ENCODE measurements at regions not wholly inside any gene's neighbourhood (a gene's known extent, or its start where the extent isn't known, plus 50 kb on each side); places are given as distances from the start of the nearest gene placed in this dataset.

DNA sequence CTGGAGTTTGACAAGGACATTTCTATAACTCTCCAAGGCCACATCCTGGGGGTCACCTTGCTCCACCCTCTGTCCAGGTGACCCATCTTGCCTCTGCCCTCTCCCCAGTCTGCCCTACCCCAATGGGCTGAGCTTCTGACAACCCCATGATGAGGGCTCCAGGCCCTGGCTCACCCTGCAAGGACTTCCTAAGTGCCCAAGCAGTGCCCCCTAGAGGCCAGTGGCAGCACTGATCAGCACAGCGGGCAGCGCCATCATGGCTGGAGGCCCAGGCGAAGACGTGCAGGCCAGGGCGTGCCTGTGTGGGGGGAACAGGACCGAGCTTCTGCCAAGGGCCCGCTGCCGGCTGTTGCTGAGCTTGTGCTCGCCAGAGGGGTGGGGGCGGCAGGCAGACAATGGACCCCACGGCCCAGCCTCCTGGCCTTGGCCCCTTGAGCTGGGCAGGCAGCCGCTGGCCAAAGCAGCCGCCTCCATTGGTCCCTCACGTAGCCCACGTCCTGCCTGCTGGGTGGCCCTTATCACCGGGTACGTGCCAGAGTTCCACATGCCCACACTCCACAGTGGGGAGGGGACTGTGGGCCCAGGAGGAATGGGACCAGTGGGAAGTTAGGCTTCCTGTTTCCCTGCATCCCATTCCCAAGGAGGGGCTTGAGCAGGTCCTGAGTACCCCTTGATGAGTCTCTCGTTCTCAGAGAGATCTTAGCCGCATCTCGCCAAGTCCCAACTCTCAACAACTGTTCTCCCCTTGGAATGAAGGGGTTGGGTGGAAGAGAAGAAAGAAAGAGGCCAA is 64.3 kb downstream of the MRPL14 start:
- DNase-seq = no peak

GRCh38 chr6:44062105-44062770 is 65.0 kb downstream of the MRPL14 start:
- DNase-seq = no peak

DNA sequence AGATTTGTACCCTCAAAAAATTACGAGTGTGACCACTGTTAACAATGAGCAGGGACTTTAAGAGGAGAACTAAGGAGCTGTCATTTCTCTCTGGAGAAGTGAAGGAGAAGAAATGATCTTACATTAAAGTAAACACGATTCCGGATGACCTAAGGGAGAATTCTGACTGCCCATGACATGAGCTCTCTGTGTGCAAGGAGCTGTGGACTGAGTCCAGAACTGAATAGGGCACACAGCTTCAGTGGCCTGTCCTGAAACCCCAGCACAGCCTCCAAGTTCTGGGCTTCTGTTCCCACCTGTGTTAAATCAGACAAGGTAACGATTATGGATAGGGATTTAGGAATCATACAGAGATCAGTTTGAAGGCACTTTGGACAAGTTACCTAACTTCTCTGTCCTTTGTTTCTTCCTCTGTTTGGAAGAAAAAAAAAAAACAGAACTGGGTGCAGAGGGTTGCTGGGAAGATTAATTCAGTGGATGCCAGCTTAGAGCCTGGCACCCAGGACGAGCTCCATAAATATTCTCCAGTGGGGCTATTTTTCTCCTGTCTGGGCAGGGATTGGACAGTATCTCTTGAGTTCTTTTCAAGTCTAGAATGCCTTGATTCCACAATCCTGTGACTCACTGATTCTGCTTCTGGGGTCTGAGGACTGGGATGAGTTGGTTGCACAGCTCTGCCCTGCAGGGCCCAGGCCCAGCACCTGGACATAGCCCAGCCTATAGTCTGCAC is 65.7 kb downstream of the MRPL14 start:
- DNase-seq = no peak

GRCh38 chr6:44060612-44061374 is 66.5 kb downstream of the MRPL14 start:
- DNase-seq = no peak

GRCh38 chr6:44059359-44060346 is 67.6 kb downstream of the MRPL14 start:
- DNase-seq = no peak

- DNase-seq = peak; percentile 99
These were observed 68.5 kb downstream of the MRPL14 start for GRCh38 chr6:44058617-44059358.

DNA sequence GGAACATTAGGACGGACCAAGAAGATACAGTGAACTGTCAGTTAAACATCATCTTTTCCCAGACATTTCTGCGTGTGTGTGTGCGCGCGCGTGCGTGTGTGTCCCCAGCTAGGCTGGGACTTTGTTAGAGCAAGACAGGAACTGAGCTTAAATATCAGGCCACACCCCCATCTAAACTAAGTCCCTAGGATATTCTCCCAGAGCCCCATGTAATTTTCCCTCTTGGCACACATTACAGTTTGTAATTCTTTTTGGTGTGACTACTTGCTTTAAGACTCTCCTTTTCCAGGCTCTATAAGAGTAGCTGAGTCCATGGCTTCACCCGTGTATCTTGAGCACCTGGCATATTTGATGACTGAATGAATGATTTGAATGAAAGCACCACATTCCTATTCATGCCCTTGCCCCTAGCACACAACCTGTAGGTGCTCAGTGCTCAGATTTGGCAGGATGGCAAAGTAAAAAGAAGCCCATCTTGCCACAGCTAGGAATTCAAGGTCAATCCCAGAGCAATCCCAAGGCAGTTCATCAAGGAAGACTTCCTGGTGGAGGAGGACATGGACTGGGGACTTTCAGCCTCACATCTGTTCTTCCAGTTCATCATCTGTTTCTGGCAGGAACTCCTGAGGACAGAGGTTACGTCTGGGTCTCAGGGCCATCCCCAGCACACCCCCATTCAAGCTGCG is 69.2 kb downstream of the MRPL14 start:
- no peak for DNase-seq

GRCh38 chr6:44057238-44057930 is 69.9 kb downstream of the MRPL14 start:
- DNase-seq = no peak

DNA sequence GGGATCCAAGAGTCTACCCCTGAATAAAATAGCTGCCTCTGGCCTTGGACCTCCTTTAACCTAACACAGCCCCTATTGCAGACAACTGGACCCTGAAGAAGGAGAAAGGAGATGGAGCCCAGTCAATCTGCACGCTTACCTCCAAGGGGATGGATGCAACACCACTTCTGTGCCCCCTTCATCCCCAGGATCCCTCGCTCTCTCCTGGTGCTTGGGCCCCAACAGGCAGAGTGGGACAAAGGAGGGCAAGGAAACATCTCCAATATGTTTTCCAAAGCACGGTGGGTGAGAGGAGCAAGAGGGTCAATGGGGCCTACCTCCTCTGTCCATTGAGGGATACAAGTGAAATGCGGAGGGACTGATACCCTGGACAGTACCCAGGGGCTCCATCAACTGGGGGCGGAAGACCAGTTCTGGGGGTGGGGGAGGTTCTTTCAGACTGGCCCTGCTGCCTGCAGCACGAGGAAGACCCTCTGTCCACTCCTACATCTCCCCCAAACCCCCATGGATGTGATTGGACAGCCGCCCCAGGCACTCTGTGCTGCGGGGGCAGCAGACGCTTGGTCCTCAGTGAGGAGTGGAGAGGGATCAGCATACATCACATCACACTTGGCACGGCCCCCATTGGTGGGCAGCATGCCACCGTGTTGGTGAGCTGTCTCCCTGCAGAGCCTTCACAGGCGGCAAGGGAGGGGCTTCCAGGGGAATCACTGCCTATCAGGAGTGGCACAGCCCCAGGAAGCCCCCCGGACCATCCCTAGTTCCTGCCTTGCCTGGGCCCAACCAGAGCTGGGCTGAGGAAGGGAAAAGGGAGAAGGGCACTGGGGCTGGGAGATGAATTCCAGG is 70.6 kb downstream of the MRPL14 start:
- no peak for DNase-seq

DNA sequence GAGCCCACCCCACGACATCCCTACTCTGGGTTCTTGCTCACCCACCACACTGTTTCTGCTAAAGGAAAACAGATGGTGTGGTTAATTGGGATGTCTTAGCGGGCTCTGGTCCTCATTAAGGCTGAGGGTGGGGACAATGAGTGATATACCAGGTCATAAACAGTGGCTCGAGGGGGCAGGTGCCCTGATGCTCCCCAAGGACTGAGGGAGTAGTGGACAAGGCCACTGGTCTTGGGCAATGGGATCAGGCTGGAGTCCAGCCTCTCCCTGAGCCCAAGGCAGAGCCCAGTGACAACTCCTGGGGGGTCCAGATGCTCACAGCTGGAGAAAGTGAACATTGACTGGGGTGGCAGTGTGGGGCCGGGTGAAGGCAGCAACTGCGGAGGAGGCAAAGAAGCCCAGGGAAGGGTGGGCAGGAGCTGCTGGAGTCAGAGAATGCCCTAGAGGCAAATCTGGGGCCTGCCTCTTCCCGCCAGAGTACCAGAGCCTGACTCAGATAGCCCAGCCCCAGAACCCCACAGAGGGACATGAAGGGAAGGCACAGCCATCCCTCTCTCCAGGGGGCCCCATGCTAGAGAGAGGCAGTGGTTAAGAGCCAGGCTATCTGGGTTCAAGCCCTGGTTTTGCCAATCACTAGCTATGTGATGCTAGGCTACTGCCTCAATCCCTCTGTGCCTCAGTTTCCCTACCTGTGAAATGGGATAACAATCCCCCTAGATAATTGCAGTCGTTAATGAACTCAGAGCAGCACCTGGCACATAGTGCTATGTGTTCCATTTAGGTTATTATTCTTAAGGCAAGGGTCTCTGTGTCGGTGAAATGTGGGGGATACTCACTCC is 72.3 kb downstream of the MRPL14 start:
- no peak for DNase-seq

GRCh38 chr6:44053760-44054556 is 73.3 kb downstream of the MRPL14 start:
- peak; percentile 88 for DNase-seq

GRCh38 chr6:44053106-44053756 is 74.0 kb downstream of the MRPL14 start:
- no peak for DNase-seq

DNA sequence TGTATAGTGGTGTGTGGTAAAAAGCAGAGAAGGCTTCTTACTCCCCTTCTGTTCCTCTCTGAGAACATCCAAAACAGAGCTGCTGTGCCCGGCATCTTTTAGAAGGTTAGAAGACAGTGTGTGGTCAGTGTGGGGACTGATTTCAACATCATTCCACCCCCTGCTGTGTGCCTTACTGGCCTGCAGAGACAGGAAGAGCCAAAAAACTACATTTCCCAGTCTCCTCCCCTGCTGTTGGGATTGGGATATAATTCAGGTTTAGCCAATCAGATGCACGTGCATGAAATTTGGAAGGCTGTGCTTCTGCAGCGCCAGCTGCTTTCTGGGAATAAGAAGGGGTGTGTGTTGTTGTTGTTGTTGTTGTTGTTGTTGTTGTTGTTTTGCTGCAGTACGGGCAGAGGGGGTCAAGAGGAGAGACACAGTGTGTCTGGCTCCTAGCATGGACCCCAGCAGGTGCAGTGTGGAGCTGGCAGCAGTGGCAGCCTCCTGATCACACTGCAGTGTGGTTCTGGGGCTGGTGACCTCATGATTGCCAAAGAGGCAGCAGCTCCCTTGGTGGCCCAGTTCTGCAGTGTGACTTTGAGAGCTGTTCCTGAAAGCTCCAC is 74.7 kb downstream of the MRPL14 start:
- DNase-seq = no peak

DNA sequence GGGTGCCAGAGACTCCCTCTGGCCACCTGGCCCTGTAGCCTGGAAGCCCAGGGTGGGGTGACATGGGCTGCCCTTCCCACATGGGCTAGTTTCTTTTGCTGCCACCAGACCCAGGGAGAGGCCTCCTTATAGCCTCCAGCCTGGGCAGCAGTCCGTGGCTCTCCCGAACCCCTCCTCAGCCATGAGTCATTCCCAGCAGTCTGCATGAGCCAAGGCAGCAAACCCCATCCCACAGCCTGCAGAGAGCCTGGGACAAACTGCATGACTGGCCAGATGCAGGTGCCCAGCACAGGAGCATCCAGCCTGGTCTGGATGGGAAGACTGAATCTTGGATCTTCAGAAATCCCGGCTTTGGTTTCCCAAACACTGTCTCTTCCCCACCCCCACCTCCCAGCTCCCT is 75.7 kb downstream of the MRPL14 start:
- peak; percentile 92 for DNase-seq

DNA sequence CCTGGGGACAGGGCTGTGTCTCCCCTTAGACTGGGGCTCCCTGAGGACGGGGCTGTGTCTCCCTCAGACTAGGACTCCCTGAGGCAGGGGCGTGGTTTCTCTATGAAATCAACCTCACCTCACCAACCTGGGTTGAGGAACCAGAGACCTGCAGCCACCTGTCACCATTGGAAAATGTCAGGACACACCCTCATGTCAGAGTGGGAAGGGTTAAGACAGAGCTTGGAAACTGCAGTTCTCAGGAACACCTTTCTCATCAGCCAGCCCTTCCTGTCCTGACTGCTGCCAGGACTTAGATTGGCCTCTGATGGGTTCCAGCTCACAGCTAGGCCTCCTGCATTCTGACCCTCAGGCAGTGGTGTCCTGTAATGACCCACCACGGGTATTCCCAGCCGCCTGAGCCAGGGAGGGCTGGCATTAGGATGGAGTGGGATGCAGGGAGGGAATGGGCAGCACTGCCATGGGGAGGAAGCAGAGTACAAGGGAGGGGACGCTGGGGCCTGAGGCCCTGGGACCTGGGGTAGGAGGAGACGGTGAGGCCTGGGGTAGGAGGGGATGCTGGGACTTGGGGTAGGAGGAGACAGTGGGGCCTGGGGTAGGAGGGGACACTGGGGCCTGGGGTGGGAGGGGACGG is 76.3 kb downstream of the MRPL14 start:
- peak; percentile 94 for DNase-seq

All from islet precursor cell (in vitro differentiated cells).